Natural killer cell (primary cell): ENCODE measurements at regions not wholly inside any gene's neighbourhood (a gene's known extent, or its start where the extent isn't known, plus 50 kb on each side); places are given as distances from the start of the nearest gene placed in this dataset.

Source experiments
- ATAC-seq, 3 donors: fragments of 150-1000 bp in 2 of 3; fragments of 200-7000 bp in 1 of 3; cut with Tn5 transposase; 1 replicate in 1 of 3; 2 replicates in 2 of 3; pipeline ENCODE4 v1.10.0; 2021; ENCODE audit warnings: mild to moderate bottlenecking in 2 of 3, moderate library complexity in 2 of 3
- DNase-seq, 2 donors: peaks; one replicate each; pipeline versions ENCODE4 v3.0.0 to v3.0.0-alpha.2; 2013 to 2021; ENCODE audit warnings: mixed read lengths in 1 of 2
- H3K27ac ChIP-seq: one replicate; pipeline ENCODE4 v1.5.1; 2013; ENCODE audit warnings: mild to moderate bottlenecking, low read length
- H3K27me3 ChIP-seq: one replicate; pipeline ENCODE4 v1.6.1; 2013; ENCODE audit warnings: low read length; ENCODE audit not compliant: control insufficient read depth, insufficient read depth
- H3K36me3 ChIP-seq: one replicate; pipeline ENCODE4 v1.6.1; 2013; ENCODE audit warnings: low read length; ENCODE audit not compliant: control insufficient read depth, insufficient read depth
- H3K4me1 ChIP-seq: one replicate; pipeline ENCODE4 v1.6.1; 2013; ENCODE audit warnings: low read length; ENCODE audit not compliant: control insufficient read depth, insufficient read depth
- H3K4me3 ChIP-seq: one replicate; pipeline ENCODE4 v1.5.1; 2013; ENCODE audit warnings: low read length
- H3K9me3 ChIP-seq: one replicate; pipeline ENCODE4 v1.6.1; 2013; ENCODE audit warnings: low read length; ENCODE audit not compliant: control insufficient read depth, insufficient read depth
- H3K27ac Mint-ChIP-seq, 2 donors: one replicate each; pipeline ENCODE4 v1.8.0; 2022; ENCODE audit warnings: mild to moderate bottlenecking in 2 of 2, mixed read lengths in 2 of 2, moderate library complexity in 1 of 2
- H3K27me3 Mint-ChIP-seq, 2 donors: one replicate each; pipeline ENCODE4 v1.8.0; 2022; ENCODE audit warnings: low read depth in 2 of 2, mixed read lengths in 2 of 2
- H3K36me3 Mint-ChIP-seq: one replicate; pipeline ENCODE4 v1.8.0; 2022; ENCODE audit warnings: mixed read lengths
- H3K4me1 Mint-ChIP-seq, 2 donors: one replicate each; pipeline ENCODE4 v1.8.0; 2022; ENCODE audit warnings: mixed read lengths in 2 of 2
- H3K4me3 Mint-ChIP-seq: one replicate; pipeline ENCODE4 v1.8.0; 2022; ENCODE audit warnings: mild to moderate bottlenecking, moderate library complexity, mixed read lengths
- H3K9me3 Mint-ChIP-seq, 2 donors: one replicate each; pipeline ENCODE4 v1.8.0; 2022; ENCODE audit warnings: mixed read lengths in 2 of 2
- CTCF ChIP-seq: fragments of 200-600 bp; IDR thresholded peaks from one replicate; pipeline ENCODE4 v1.8.0; 2022; ENCODE audit warnings: antibody characterized with exemption
- WGBS: methylation state at CpG from one replicate; pipeline ENCODE4 v1.1.7; 2013; ENCODE audit warnings: missing lambda C conversion rate; ENCODE audit not compliant: insufficient coverage; 5-methylcytosine and 5-hydroxymethylcytosine counted together
- intact Hi-C: fragments of 100-400 bp; cut with micrococcal nuclease; formaldehyde crosslinking; loops from one replicate; pipeline ENCODE4 v1.14.2; 2022

GRCh38 chr4:115780835-115781234, 667.4 kb upstream of the NDST4 start:
- Histone ChIP-seq H3K4me1 (no peaks in the 10 kb centered on the region), H3K9me3 (no peaks in the 10 kb centered on the region), H3K36me3 (no peaks in the 10 kb centered on the region), H3K27ac (no peak overlapping the region), H3K27me3 (no peaks in the 10 kb centered on the region), H3K4me3 (no peak overlapping the region)
- DNase-seq = no peak
- H3K4me1 Mint-ChIP-seq = no peaks in the 10 kb centered on the region
- ATAC-seq = no peak
- intact Hi-C loops = no loop called here
- no peaks in the 10 kb centered on the region for H3K36me3 Mint-ChIP-seq
- peaks cover 12 to 14% of the 10 kb centered on the region in 2 donors for H3K9me3 Mint-ChIP-seq
- no peak overlapping the region for H3K4me3 Mint-ChIP-seq
- H3K27me3 Mint-ChIP-seq = no peaks in the 10 kb centered on the region
- no peak for TF ChIP-seq CTCF
- no peak overlapping the region for H3K27ac Mint-ChIP-seq

GRCh38 chr4:115780268-115780667, 666.8 kb upstream of the NDST4 start:
- WGBS = no CpG with 5 or more reads among the region's 4 CpGs
- Mint-ChIP-seq H3K4me3 (no peak overlapping the region), H3K4me1 (no peaks in the 10 kb centered on the region), H3K27ac (no peak overlapping the region), H3K27me3 (no peaks in the 10 kb centered on the region), H3K9me3 (peaks cover 12 to 14% of the 10 kb centered on the region in 2 donors), H3K36me3 (no peaks in the 10 kb centered on the region)
- no peak for ATAC-seq
- no peaks in the 10 kb centered on the region for H3K9me3 ChIP-seq
- no peak overlapping the region for H3K4me3 ChIP-seq
- no peak for DNase-seq
- H3K4me1 ChIP-seq = no peaks in the 10 kb centered on the region
- no peak for TF ChIP-seq CTCF
- H3K27me3 ChIP-seq = no peaks in the 10 kb centered on the region
- no peak overlapping the region for H3K27ac ChIP-seq
- no peaks in the 10 kb centered on the region for H3K36me3 ChIP-seq
- intact Hi-C loops = no loop called here

DNA sequence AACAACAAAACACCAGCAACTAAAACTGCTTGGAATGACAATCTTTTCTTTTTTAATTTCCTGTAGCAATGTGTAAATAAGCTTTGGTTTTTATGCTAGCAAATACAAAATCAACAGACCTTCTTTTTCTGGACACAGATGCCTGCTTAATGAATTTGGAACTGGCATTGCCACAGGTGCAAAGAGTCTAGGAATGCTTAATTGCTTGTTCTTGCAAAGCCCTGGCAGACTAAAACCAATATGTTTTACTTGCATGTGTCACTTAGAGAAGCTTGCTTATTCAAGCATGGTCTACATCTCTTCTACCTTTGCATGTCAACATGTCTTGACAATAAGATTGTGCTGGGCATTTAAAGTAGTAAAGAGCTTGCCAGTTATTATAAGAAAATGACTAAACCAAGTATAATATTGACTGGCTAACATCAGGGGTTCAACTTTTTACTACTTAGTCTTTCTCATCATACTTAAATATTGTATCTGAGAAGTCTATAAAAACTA, 656.7 kb upstream of the NDST4 start:
- H3K36me3 Mint-ChIP-seq = no peaks in the 10 kb centered on the region
- no peaks in the 10 kb centered on the region for H3K27me3 Mint-ChIP-seq
- no peak overlapping the region for H3K4me3 ChIP-seq
- no peak for DNase-seq
- no peaks in the 10 kb centered on the region for H3K27me3 ChIP-seq
- TF ChIP-seq CTCF = no peak
- no peaks in the 10 kb centered on the region for H3K36me3 ChIP-seq
- no peak overlapping the region for H3K27ac Mint-ChIP-seq
- H3K9me3 Mint-ChIP-seq = peaks cover 2 to 3% of the 10 kb centered on the region in 2 donors
- H3K4me1 Mint-ChIP-seq = no peaks in the 10 kb centered on the region
- H3K4me1 ChIP-seq = no peaks in the 10 kb centered on the region
- ATAC-seq = no peak
- no peak overlapping the region for H3K27ac ChIP-seq
- intact Hi-C loops = no loop called here
- no peaks in the 10 kb centered on the region for H3K9me3 ChIP-seq
- no peak overlapping the region for H3K4me3 Mint-ChIP-seq

DNA sequence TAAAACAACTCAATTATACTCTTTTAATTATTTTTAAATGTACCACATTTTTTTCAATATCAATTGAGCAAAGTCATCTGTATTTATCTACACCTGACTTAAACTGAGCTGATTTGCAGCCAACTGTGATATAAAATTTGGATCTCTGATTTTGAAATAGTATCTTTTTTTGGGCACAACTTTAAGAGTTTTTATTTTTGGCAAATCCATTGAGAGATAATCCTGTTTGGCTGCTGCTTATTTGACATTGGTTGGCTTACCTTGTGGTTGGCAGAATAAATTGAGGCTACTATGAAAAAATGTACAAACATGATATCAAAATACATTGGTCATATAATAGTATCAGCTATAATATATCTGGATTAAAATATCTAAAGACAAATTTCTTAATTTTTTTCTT, 656.0 kb upstream of the NDST4 start:
- Mint-ChIP-seq H3K4me3 (no peak overlapping the region), H3K27me3 (no peaks in the 10 kb centered on the region), H3K36me3 (no peaks in the 10 kb centered on the region), H3K27ac (no peak overlapping the region), H3K4me1 (no peaks in the 10 kb centered on the region), H3K9me3 (peaks cover 2 to 3% of the 10 kb centered on the region in 2 donors)
- H3K27me3 ChIP-seq = no peaks in the 10 kb centered on the region
- intact Hi-C loops = no loop called here
- DNase-seq = no peak
- ATAC-seq = no peak
- H3K36me3 ChIP-seq = no peaks in the 10 kb centered on the region
- TF ChIP-seq CTCF = no peak
- no peaks in the 10 kb centered on the region for H3K4me1 ChIP-seq
- H3K27ac ChIP-seq = no peak overlapping the region
- no peak overlapping the region for H3K4me3 ChIP-seq
- no peaks in the 10 kb centered on the region for H3K9me3 ChIP-seq
